ENCODE measurements at regions not wholly inside any gene's neighbourhood (a gene's known extent, or its start where the extent isn't known, plus 50 kb on each side); places are given as distances from the start of the nearest gene placed in this dataset.

DNA sequence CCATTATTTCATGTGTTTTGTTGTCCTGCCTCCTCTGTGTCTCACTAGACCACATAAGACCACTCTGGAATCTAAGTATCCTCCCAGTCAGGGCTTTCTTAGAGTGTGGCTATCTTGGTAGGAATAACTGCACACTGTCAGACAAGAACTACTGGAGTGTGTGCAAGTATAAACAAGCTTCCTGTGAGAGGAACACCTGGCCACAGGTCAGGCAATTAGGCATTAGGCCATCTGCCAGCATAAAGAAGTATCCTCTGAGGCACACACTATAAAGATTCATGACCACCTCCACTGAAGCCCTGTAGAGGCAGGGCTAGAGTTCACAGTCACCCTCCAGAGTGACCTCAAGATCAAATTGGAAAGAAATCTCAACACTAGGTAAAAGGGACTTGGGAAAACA lies 507.0 kb upstream of the PABPC4L start:
- Histone ChIP-seq H3K4me3 (replicated peaks in 1 of 3; ENCODE audit: insufficient read depth in 1 of 3, low read depth in 1 of 3, low read length in 3 of 3) (no peak overlapping the region), H3K4me1 (ENCODE audit: control insufficient read depth, extremely low read depth, insufficient read depth, low read length) (no peaks in the 10 kb centered on the region), H3K9me1 (replicated peaks; ENCODE audit: control insufficient read depth, extremely low read depth, insufficient read depth, low read length) (no peaks in the 10 kb centered on the region), H3K36me3 (ENCODE audit: control insufficient read depth in 2 of 2, extremely low read depth in 1 of 2, insufficient read depth in 2 of 2, low read length in 2 of 2) (no peaks in the 10 kb centered on the region), H3K27ac (ENCODE audit: insufficient read depth, low read depth, low read length) (no peak overlapping the region), H2AFZ (ENCODE audit: low read depth, low read length) (no peak overlapping the region), H3K9me3 (replicated peaks; ENCODE audit: control insufficient read depth, insufficient read depth, low read length) (no peaks in the 10 kb centered on the region), H4K20me1 (replicated peaks; ENCODE audit: control insufficient read depth, extremely low read depth, insufficient read depth, low read length) (no peaks in the 10 kb centered on the region), H3K79me2 (ENCODE audit: control insufficient read depth, insufficient read depth, low read length) (no peaks in the 10 kb centered on the region), H3K27me3 (ENCODE audit: control insufficient read depth in 2 of 2, insufficient read depth in 2 of 2, low read length in 2 of 2) (no peaks in the 10 kb centered on the region), H3K4me2 (ENCODE audit: insufficient read depth, low read length) (no peak overlapping the region), H3K9ac (replicated peaks; ENCODE audit: extremely low read depth, insufficient read depth, low read length) (no peak overlapping the region)
- CTCF ChIA-PET = no interaction called here
- dilution Hi-C loops (cut with MboI; ENCODE audit: extremely low pct_ligation_motif_present, low sequenced_read_pairs) = no loop called here
- intact Hi-C loops (cut with micrococcal nuclease) = no loop called here
- no TSS peak for BruUV-seq (replicated peaks)
- TF ChIP-seq JUN (IDR thresholded peaks at IDR 0.05; ENCODE audit: borderline replicate concordance, insufficient read depth, insufficient read length, low read depth) = no peak
- TF ChIP-seq, protein P1, sequence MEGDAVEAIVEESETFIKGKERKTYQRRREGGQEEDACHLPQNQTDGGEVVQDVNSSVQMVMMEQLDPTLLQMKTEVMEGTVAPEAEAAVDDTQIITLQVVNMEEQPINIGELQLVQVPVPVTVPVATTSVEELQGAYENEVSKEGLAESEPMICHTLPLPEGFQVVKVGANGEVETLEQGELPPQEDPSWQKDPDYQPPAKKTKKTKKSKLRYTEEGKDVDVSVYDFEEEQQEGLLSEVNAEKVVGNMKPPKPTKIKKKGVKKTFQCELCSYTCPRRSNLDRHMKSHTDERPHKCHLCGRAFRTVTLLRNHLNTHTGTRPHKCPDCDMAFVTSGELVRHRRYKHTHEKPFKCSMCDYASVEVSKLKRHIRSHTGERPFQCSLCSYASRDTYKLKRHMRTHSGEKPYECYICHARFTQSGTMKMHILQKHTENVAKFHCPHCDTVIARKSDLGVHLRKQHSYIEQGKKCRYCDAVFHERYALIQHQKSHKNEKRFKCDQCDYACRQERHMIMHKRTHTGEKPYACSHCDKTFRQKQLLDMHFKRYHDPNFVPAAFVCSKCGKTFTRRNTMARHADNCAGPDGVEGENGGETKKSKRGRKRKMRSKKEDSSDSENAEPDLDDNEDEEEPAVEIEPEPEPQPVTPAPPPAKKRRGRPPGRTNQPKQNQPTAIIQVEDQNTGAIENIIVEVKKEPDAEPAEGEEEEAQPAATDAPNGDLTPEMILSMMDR (IDR thresholded peaks at IDR 0.05; ENCODE audit: extremely low read depth in 1 of 2, insufficient read depth in 1 of 2, low read depth in 1 of 2, low read length in 2 of 2) = no peak
- POLR2A ChIA-PET = no interaction called here
- FAIRE-seq (no peak), DNase-seq (ENCODE audit: low read depth, low spot score) (no peak)

DNA sequence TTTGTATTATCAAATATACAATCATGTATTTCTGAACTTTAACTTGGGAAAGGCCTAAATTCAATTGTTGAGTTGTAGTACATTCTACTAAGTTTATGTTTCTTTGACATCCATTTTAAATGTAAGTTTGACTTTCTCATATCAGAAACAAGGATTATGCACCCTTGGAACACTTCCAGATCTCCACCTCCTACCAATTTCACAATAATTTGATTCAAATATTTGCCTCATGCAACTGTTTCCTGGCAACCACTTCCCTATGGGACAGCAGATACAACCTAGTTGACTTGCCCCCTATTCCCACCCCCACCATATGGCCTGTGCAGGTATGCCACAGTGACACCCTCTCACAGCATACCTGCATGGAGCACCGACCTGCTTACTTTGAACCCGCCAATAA lies 506.4 kb upstream of the PABPC4L start:
- no TSS peak for BruUV-seq (replicated peaks)
- no peak overlapping the region for H2AFZ ChIP-seq (ENCODE audit: low read depth, low read length)
- no peak for FAIRE-seq
- H3K4me2 ChIP-seq (ENCODE audit: insufficient read depth, low read length) = no peak overlapping the region
- dilution Hi-C loops (cut with MboI; ENCODE audit: extremely low pct_ligation_motif_present, low sequenced_read_pairs) = no loop called here
- H4K20me1 ChIP-seq (replicated peaks; ENCODE audit: control insufficient read depth, extremely low read depth, insufficient read depth, low read length) = no peaks in the 10 kb centered on the region
- no peaks in the 10 kb centered on the region for H3K36me3 ChIP-seq (ENCODE audit: control insufficient read depth in 2 of 2, extremely low read depth in 1 of 2, insufficient read depth in 2 of 2, low read length in 2 of 2)
- no peaks in the 10 kb centered on the region for H3K27me3 ChIP-seq (ENCODE audit: control insufficient read depth in 2 of 2, insufficient read depth in 2 of 2, low read length in 2 of 2)
- DNase-seq (ENCODE audit: low read depth, low spot score) = no peak
- TF ChIP-seq POLR2A (IDR thresholded peaks at IDR 0.05; ENCODE audit: low read depth, low read length) (no peak), GATA2 (IDR thresholded peaks at IDR 0.05; ENCODE audit: insufficient read depth, insufficient read length, low read depth, low read length) (no peak), JUN (IDR thresholded peaks at IDR 0.05; ENCODE audit: borderline replicate concordance, insufficient read depth, insufficient read length, low read depth) (no peak)
- H3K27ac ChIP-seq (ENCODE audit: insufficient read depth, low read depth, low read length) = no peak overlapping the region
- no peak overlapping the region for H3K9ac ChIP-seq (replicated peaks; ENCODE audit: extremely low read depth, insufficient read depth, low read length)
- H3K9me3 ChIP-seq (replicated peaks; ENCODE audit: control insufficient read depth, insufficient read depth, low read length) = no peaks in the 10 kb centered on the region
- no peaks in the 10 kb centered on the region for H3K9me1 ChIP-seq (replicated peaks; ENCODE audit: control insufficient read depth, extremely low read depth, insufficient read depth, low read length)
- no peak overlapping the region for H3K4me3 ChIP-seq (replicated peaks in 1 of 3; ENCODE audit: insufficient read depth in 1 of 3, low read depth in 1 of 3, low read length in 3 of 3)
- H3K4me1 ChIP-seq (ENCODE audit: control insufficient read depth, extremely low read depth, insufficient read depth, low read length) = no peaks in the 10 kb centered on the region
- ChIA-PET POLR2A (no interaction called here), CTCF (no interaction called here)
- intact Hi-C loops (cut with micrococcal nuclease) = no loop called here
- H3K79me2 ChIP-seq (ENCODE audit: control insufficient read depth, insufficient read depth, low read length) = no peaks in the 10 kb centered on the region
